ENCODE measurements at regions not wholly inside any gene's neighbourhood (a gene's known extent, or its start where the extent isn't known, plus 50 kb on each side); places are given as distances from the start of the nearest gene placed in this dataset.

DNA sequence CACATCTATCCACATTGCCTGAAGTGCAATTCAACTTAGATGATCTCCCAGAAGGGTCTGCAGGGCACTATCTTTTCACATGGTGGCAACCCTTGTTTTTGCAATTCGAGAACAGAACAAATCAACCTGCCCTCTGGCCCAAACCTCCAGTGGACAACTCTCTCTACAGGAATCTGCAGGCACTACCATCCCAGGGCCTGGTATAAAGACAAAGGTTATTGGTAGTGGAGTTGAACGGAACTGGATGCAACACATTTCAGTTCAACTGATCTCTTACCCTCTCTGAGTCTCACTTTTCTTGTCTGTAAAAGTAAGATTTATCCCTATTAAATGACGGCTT, 153.2 kb upstream of the EGFLAM start:
- TF ChIP-seq, protein P1, sequence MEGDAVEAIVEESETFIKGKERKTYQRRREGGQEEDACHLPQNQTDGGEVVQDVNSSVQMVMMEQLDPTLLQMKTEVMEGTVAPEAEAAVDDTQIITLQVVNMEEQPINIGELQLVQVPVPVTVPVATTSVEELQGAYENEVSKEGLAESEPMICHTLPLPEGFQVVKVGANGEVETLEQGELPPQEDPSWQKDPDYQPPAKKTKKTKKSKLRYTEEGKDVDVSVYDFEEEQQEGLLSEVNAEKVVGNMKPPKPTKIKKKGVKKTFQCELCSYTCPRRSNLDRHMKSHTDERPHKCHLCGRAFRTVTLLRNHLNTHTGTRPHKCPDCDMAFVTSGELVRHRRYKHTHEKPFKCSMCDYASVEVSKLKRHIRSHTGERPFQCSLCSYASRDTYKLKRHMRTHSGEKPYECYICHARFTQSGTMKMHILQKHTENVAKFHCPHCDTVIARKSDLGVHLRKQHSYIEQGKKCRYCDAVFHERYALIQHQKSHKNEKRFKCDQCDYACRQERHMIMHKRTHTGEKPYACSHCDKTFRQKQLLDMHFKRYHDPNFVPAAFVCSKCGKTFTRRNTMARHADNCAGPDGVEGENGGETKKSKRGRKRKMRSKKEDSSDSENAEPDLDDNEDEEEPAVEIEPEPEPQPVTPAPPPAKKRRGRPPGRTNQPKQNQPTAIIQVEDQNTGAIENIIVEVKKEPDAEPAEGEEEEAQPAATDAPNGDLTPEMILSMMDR (conservative IDR thresholded peaks at IDR 0.05 in 1 of 2, IDR thresholded peaks at IDR 0.05 in 1 of 2; ENCODE audit: low read depth in 1 of 2, low read length in 2 of 2) = no peak
- no peak for TF ChIP-seq EZH2 (IDR thresholded peaks at IDR 0.05; ENCODE audit: low read length, missing control alignments)
